GM19239 (cell line): ENCODE measurements at regions not wholly inside any gene's neighbourhood (a gene's known extent, or its start where the extent isn't known, plus 50 kb on each side); places are given as distances from the start of the nearest gene placed in this dataset.
"Not testable (repeated sequence)": the region's sequence is repeated elsewhere in the genome, so short reads cannot be mapped to it uniquely, and the experiment has no call there.

ENCODE experiments used
- DNase-seq: peaks from one replicate; pipeline ENCODE4 v3.0.0; 2011; ENCODE audit warnings: low spot score; ENCODE audit not compliant: insufficient read length
- FAIRE-seq: peaks from 2 replicates; lab custom pipeline; 2011; peaks lifted over from hg19 to GRCh38; lab: Jason Lieb, UNC

- DNase-seq, result no peak
- no peak for FAIRE-seq
Observed at GRCh38 chr12:131636266-131636665, 74.6 kb upstream of the SFSWAP start.

GRCh38 chr12:131636940-131637750 is 73.7 kb upstream of the SFSWAP start:
- FAIRE-seq (no peak), DNase-seq (no peak)

GRCh38 chr12:131637986-131638385 is 72.9 kb upstream of the SFSWAP start:
- FAIRE-seq (no peak), DNase-seq (no peak)

- DNase-seq (no peak), FAIRE-seq (no peak)
Observed at GRCh38 chr12:131639270-131639940, 71.5 kb upstream of the SFSWAP start.

GRCh38 chr12:131640525-131640924 is 70.4 kb upstream of the SFSWAP start:
- DNase-seq (no peak), FAIRE-seq (no peak)

- no peak for FAIRE-seq
- no peak for DNase-seq
Observed at GRCh38 chr12:131641315-131641714, 69.6 kb upstream of the SFSWAP start.

GRCh38 chr12:131642101-131642540 is 68.8 kb upstream of the SFSWAP start:
- DNase-seq (no peak), FAIRE-seq (no peak)

GRCh38 chr12:131642771-131643170 is 68.1 kb upstream of the SFSWAP start:
- FAIRE-seq (no peak), DNase-seq (no peak)

GRCh38 chr12:131643631-131644452 is 67.0 kb upstream of the SFSWAP start:
- no peak for DNase-seq
- FAIRE-seq, result no peak

GRCh38 chr12:131644481-131644880 is 66.4 kb upstream of the SFSWAP start:
- no peak for FAIRE-seq
- DNase-seq, result no peak

GRCh38 chr12:131644917-131645316 is 66.0 kb upstream of the SFSWAP start:
- DNase-seq, result not testable (repeated sequence)

GRCh38 chr12:131645557-131645956 is 65.3 kb upstream of the SFSWAP start:
- not testable (repeated sequence) for FAIRE-seq, DNase-seq

More at GRCh38 chr12:131644917-131645316, 66.0 kb upstream of the SFSWAP start:
- not testable (repeated sequence) for FAIRE-seq

- FAIRE-seq, result peak; percentile 82
- not testable (repeated sequence) for DNase-seq
Observed at GRCh38 chr12:131646444-131646843, 64.4 kb upstream of the SFSWAP start.

- DNase-seq (no peak), FAIRE-seq (no peak)
Observed at GRCh38 chr12:131647667-131648066, 63.2 kb upstream of the SFSWAP start.

GRCh38 chr12:131655469-131656174 is 55.3 kb upstream of the SFSWAP start:
- not testable (repeated sequence) for FAIRE-seq, DNase-seq

GRCh38 chr12:131656796-131657195 is 54.1 kb upstream of the SFSWAP start:
- DNase-seq, FAIRE-seq: not testable (repeated sequence)

- not testable (repeated sequence) for FAIRE-seq, DNase-seq
Observed at GRCh38 chr12:131658605-131659004, 52.3 kb upstream of the SFSWAP start.

- not testable (repeated sequence) for FAIRE-seq, DNase-seq
Observed at GRCh38 chr12:131659484-131659883, 51.4 kb upstream of the SFSWAP start.

GRCh38 chr12:131659976-131660375 is 50.9 kb upstream of the SFSWAP start:
- DNase-seq, FAIRE-seq: not testable (repeated sequence)

- not testable (repeated sequence) for DNase-seq, FAIRE-seq
Observed at GRCh38 chr12:131660401-131660800, 50.5 kb upstream of the SFSWAP start.
